ENCODE measurements at regions not wholly inside any gene's neighbourhood (a gene's known extent, or its start where the extent isn't known, plus 50 kb on each side); places are given as distances from the start of the nearest gene placed in this dataset.

DNA sequence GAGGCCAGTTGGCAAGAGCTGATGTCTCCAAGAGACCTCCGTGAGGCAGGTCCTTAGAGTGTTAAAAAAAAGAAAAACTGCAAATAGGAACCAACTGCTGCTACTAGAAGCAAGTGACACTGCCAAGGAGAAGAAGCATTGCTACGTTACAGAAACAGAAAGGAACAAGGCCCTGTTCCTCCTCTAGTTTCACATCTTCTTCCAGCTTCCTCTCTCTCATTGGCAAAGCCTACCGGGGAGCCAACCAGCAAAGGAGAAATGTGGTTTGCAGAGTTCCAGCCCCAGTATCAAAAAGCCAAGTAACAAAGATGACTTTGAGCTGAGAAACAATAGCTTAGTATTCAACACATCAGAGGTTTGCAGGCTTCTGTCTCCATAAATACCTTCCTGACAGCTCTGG is 145.9 kb downstream of the PRELID2 start:
- TF ChIP-seq, protein P1, sequence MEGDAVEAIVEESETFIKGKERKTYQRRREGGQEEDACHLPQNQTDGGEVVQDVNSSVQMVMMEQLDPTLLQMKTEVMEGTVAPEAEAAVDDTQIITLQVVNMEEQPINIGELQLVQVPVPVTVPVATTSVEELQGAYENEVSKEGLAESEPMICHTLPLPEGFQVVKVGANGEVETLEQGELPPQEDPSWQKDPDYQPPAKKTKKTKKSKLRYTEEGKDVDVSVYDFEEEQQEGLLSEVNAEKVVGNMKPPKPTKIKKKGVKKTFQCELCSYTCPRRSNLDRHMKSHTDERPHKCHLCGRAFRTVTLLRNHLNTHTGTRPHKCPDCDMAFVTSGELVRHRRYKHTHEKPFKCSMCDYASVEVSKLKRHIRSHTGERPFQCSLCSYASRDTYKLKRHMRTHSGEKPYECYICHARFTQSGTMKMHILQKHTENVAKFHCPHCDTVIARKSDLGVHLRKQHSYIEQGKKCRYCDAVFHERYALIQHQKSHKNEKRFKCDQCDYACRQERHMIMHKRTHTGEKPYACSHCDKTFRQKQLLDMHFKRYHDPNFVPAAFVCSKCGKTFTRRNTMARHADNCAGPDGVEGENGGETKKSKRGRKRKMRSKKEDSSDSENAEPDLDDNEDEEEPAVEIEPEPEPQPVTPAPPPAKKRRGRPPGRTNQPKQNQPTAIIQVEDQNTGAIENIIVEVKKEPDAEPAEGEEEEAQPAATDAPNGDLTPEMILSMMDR (IDR thresholded peaks at IDR 0.05; ENCODE audit: insufficient read depth, low read depth, low read length, missing control alignments), result no peak
- DNase-seq (ENCODE audit: low read depth), result peak; percentile 18

DNA sequence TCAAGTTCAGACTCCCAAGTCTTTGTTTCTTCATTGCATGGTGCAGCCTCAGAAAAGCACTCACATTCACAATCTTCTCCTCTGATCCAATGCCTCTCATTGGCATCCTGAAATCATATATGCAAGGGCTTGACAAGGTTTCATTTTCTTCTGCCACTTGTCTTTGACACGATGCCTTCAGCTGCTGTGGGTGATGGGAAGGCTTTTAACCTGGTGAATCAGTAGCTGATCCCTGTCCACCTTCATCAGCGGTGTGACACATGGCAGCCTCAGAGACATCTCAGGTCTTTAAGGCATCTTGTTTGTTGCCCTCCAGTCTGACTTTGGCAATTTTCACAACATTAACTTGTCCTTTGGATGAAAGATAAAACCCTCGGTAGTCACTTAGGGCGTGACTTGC is 147.2 kb downstream of the PRELID2 start:
- no peak overlapping the region for H3K4me3 ChIP-seq (ENCODE audit: low read depth, low read length)
- DNase-seq (ENCODE audit: low read depth), result no peak
- TF ChIP-seq, protein P1 (IDR thresholded peaks at IDR 0.05; ENCODE audit: insufficient read depth, low read depth, low read length, missing control alignments), result no peak

More for the DNA sequence above, 145.9 kb downstream of the PRELID2 start:
- no peak overlapping the region for H3K4me3 ChIP-seq (ENCODE audit: low read depth, low read length)

DNA sequence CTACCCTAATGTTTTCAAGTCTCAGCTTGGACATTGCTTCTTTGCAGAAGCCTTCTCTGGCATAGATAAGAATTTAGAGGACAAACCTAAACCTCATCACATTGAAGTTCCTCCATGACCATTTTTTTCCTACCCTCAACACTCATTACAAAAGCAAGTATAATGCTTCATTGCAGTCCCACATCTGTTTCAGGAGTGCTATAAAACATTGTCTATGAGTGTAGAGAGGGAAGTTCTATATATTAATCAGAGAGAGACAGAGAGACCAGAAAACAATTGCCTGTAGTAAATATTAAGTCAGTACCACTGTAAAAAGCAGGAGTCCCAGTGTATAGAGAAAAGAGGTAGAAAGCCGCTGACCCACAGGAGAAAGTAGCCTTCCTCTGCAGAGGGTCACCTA is 149.7 kb downstream of the PRELID2 start:
- no peak for DNase-seq (ENCODE audit: low read depth)
- TF ChIP-seq, protein P1 (IDR thresholded peaks at IDR 0.05; ENCODE audit: insufficient read depth, low read depth, low read length, missing control alignments), result no peak
- no peak overlapping the region for H3K4me3 ChIP-seq (ENCODE audit: low read depth, low read length)

DNA sequence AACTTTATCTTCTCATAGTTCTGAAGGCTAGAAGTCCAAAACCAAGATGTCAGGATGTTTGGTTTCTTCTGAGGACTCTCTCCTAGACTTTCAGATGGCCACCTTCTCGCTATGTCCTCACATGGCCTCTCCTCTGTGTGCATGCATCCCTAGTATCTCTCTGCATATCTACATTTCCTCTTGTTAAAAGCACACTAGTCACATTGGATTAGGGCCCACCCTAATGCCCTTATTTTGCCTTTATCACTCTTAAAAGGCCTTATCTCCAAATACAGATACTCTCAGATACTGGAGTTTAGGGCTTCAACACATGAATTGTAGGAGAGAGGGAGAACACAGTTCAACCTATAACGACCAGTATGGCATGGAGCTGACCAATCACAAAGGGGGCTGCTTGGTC is 151.7 kb downstream of the PRELID2 start:
- no peak overlapping the region for H3K4me3 ChIP-seq (ENCODE audit: low read depth, low read length)
- TF ChIP-seq, protein P1 (IDR thresholded peaks at IDR 0.05; ENCODE audit: insufficient read depth, low read depth, low read length, missing control alignments), result no peak
- DNase-seq (ENCODE audit: low read depth), result no peak

DNA sequence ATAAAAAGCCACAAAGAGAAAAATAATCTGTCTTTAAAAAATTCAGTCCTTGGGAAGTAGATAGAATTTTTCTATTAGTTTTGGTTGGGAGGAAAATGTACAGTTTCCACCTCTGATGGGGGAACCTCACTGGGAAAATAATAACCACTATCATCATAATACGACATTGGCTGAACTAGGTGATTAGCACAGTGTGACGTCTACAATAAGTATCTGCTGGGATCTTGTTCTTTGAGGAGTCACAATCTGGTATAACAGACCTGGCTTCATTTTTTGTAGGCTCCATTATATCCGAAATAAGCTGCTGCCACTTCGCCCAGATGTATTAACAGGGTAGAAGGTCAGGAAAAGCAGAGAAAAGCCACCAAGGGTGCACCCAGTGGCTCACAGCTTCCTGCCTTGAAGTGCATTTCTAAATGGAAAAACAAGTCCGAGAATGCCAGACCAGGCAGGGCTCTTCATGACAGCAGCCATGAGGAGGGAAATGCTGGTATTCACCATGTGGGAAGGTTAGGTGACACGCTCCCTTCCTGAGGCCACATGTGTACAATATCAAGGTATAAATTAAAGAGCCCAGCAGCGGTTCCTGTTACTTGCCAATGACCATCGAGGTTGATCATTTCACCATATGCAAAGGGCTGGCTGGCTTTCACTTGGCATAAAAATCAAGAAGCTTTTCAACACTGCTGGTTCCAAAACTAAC is 152.8 kb downstream of the PRELID2 start:
- no peak for DNase-seq (ENCODE audit: low read depth)
- TF ChIP-seq, protein P1 (IDR thresholded peaks at IDR 0.05; ENCODE audit: insufficient read depth, low read depth, low read length, missing control alignments), result no peak

DNA sequence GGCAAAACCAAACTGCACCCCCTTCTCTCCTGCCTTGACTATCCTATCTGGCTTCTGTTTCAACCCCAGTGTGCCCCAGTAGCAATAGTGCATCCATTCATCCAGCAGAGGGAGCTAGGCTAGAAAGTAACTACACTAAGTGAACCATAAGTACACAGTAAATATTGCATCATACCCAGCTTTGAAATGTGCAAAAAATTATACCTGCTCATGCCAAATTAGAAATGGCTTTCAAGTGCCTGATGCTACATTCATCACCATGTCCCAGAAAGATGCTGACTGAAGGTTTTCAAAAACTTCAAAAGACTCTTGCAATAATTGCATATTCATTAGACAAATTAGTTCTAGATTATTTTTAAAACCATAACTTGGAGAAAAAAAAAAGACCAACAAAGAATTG is 153.5 kb downstream of the PRELID2 start:
- TF ChIP-seq, protein P1 (IDR thresholded peaks at IDR 0.05; ENCODE audit: insufficient read depth, low read depth, low read length, missing control alignments), result peak; percentile 81
- DNase-seq (ENCODE audit: low read depth), result peak; percentile 66
- no peak overlapping the region for H3K4me3 ChIP-seq (ENCODE audit: low read depth, low read length)

More for the DNA sequence above, 152.8 kb downstream of the PRELID2 start:
- no peak overlapping the region for H3K4me3 ChIP-seq (ENCODE audit: low read depth, low read length)

DNA sequence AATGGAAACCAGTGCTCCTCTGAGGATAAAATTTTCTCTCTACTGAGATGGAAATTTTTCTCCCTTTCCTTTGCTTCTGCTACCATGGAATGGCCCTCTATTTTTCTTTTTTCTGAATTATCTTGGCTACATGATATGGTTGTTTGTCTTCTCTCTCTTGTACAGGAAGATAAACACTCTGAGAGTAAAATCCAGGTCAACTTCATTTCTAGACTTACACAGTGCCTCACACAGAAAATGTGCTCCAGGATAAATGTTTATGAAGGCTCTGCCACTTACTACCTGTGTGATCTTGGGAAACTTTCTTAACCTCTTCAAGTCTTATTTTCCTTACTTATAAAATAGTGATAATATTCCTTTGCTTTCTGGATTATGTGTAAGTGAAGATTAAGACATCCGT is 153.9 kb downstream of the PRELID2 start:
- no peak for DNase-seq (ENCODE audit: low read depth)
- TF ChIP-seq, protein P1 (IDR thresholded peaks at IDR 0.05; ENCODE audit: insufficient read depth, low read depth, low read length, missing control alignments), result no peak

More for the DNA sequence above, 153.9 kb downstream of the PRELID2 start:
- H3K4me3 ChIP-seq (ENCODE audit: low read depth, low read length), result no peak overlapping the region
